Right hindlimb (tissue), 1 donor: ENCODE measurements at regions not wholly inside any gene's neighbourhood (a gene's known extent, or its start where the extent isn't known, plus 50 kb on each side); places are given as distances from the start of the nearest gene placed in this dataset.
A peak's percentile ranks its signal among the peaks of the same experiment; 100 is the strongest.
"Not testable (repeated sequence)": the region's sequence is repeated elsewhere in the genome, so short reads cannot be mapped to it uniquely, and the experiment has no call there.

Source experiments
- DNase-seq: peaks from one replicate; pipeline ENCODE4 v3.0.0-alpha.2; 2018

GRCh38 chr1:218882454-218882853 lies 291.2 kb upstream of the LYPLAL1 start:
- DNase-seq: no peak

DNA sequence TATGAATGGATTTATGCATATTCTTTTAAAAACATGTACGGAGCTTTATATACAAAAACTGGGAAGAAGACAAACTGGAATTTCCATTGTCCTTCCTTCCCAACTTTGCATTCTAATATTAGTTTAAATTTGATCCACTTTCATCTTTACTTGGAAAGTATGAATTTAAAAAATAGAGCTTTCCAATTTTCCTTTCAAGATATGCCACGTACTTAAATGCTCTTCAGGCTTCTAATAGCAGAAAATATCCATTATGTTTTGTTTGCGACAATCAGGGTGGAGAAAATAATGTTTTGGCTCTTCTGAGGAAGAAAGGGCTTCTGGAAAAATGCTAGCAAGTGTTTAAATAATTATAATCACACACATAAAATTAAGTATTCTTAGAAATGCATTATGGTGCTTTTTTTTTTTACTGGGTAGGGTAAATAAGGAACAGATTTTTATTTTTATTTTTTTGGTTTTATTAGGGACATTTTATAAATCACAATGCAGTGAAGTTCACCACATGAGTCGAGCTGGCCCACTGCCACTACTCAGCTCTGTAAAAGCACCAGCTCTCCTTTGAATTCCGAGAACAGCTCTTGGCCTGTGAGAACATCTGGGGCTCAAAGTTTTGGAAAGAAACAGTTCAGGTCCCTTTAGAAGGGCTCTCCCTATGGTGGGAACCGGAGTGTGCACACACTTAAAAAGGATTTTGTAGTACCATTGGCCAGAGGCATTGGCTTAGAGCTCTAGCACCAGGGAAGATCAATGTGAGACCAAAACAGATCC lies 287.4 kb upstream of the LYPLAL1 start:
- peak; percentile 82 for DNase-seq

GRCh38 chr1:218887141-218887925 lies 286.3 kb upstream of the LYPLAL1 start:
- DNase-seq: no peak

DNA sequence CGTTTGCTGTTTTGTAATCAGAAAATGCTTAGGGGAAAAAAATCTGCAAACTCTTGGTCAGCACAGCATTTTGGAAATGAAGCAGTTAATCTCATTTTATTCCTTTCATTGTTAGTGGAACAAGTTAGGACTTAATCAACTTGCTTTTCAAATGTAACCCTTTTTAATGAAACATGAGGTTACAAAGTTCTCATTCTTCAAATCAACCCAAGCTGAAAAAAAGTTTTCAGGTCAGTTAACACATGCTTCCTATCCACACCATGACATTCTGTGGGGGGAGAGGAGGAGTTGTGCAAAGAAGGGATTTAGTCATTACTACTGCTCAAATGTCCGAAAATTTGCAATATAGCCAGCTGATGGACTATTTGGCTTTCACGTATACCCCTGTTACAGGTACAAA lies 283.2 kb upstream of the LYPLAL1 start:
- no peak for DNase-seq

DNA sequence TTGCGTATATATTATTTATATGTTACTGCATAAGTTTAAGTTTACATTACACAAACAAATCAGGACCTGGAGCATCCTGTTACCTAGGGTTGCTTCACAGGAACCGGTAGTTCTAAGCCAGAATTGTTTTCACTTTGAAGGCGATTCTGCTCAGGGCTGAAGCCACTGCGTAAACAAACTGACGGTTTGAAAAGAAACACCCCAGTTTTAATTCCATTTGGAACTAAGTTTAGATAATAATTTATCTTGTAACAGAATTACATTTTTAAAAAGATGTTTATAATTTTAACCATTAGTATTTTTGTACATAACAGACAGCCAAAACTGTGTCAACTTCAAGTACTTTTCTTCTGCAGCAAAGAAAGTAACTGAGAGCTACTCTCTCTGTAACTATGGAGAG lies 282.1 kb upstream of the LYPLAL1 start:
- DNase-seq: no peak

DNA sequence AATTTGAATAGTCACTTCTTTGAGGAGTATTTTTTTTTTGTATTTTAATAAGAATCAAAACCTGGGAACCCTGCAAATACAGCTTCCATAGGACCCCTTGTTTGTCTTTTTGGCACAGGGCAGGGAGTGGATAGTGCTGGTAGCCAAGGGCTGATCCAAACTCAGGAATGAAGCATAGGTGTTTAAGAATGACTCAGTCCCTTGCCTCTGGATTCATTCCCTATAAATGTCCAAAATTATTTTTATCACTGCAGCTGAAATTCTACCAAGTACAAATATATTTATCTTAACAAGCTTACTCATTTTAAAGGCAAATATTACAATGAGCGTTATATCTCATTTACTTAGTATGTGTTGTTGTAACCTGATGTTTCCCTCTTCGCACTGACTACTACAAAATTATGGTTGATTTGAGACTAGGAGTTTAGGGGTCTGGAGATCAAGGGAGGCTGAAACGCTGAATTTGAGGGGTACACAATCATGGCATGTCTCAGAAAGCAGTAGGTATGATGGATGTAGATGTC lies 278.6 kb upstream of the LYPLAL1 start:
- DNase-seq: no peak

- no peak for DNase-seq
These were observed 277.5 kb upstream of the LYPLAL1 start for GRCh38 chr1:218896202-218896601.

- DNase-seq: no peak
These were observed 274.8 kb upstream of the LYPLAL1 start for GRCh38 chr1:218898921-218899320.

DNA sequence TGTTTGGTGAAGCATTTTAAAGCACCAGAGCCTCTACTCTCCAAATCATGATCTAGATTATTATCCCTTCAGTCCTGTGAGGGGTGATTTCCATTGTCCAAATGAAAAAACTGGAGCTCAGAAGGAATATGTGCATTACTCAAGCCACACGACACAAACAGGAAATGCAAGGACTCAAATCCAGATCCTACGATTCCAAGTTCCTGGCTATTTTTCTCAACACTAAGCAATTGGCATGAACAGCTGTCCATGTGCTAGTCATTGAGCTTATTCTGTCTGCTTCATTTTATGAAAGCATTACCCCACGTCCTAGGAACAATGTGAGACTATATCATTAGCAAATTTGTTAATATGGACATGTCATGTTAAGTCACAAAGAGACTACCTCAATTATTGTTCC lies 273.1 kb upstream of the LYPLAL1 start:
- DNase-seq: no peak

GRCh38 chr1:218904416-218904815 lies 269.3 kb upstream of the LYPLAL1 start:
- DNase-seq: no peak

- no peak for DNase-seq
These were observed 257.0 kb upstream of the LYPLAL1 start for GRCh38 chr1:218916720-218917119.

DNA sequence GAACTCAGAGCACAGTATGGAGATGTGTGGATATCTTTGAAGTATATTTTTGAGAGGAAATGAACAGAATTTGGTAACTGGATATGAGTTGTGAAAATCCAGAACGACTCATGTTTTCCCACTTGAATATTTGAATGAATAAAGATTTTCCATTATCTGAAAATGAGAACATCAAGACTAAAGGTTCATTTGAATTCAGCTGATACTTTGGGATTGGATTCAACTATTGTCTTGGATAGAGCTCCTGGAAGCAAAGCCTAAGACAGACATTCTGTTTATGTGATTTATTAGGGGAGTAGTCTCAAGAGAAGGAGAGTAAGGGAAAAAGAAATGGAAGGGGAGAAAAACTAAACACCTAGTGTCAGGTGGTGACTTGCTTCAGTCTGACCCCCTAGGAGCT lies 256.0 kb upstream of the LYPLAL1 start:
- no peak for DNase-seq

DNA sequence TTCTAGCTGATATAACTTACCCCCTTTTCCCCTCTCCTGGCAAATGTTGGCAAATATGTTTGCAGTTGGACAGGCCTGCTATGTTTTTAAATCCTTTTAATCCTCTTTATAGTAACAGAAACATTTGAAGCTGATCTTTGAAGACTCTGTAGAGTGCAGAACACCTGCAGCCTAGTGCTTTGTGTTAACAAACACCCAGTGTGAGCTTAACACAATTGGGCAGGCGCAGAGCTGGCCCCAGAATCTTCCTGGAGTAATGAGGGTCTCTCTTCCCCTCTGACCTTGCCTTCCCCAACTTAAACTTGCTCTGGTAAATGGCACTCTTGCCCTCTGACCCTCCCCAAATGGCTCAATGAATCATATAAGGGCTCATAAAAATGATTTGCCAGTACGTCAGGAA lies 247.9 kb upstream of the LYPLAL1 start:
- no peak for DNase-seq

- no peak for DNase-seq
These were observed 247.0 kb upstream of the LYPLAL1 start for GRCh38 chr1:218926631-218927030.

DNA sequence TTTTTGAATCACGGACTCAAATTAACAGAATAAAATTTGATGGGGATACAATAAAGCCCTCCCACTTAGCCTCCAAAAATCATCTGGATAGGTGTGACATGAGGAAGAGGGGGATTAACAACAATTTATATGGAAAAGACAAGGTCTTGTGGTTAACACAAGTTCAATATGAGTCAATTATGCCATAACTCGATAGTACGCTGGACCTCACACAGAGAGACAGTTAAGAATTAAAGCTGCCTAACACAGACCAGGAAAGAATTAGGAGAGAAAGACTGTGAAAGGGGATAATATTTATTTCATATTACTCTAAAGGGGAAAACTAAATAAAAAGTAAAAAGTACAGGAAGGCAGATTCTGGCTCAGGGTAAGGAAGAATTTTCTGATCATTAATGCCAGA lies 243.7 kb upstream of the LYPLAL1 start:
- no peak for DNase-seq

- DNase-seq: peak; percentile 62
These were observed 243.0 kb upstream of the LYPLAL1 start for GRCh38 chr1:218930472-218931241.

GRCh38 chr1:218931324-218931723 lies 242.4 kb upstream of the LYPLAL1 start:
- no peak for DNase-seq

DNA sequence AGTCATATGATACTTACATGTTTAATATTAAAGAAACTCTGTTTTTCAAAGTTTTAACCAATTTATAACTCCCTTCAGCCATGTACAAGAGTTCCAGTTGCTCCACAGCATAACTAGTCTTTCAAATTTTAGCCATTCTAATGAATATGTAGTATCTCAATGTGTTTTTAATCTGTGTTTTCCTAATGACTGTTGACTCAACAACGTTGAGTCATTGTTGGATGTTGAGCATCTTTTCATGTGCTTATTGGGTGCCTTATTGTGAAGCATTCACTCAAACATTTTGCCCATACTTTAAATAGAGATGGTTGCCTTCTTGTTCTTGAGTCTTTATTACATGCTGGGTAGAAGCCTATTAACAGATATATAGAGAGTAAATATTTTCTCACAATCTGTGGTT lies 240.2 kb upstream of the LYPLAL1 start:
- DNase-seq: no peak

GRCh38 chr1:218935408-218935807 lies 238.3 kb upstream of the LYPLAL1 start:
- not testable (repeated sequence) for DNase-seq

- DNase-seq: no peak
These were observed 235.4 kb upstream of the LYPLAL1 start for GRCh38 chr1:218938259-218938658.

- no peak for DNase-seq
These were observed 234.6 kb upstream of the LYPLAL1 start for GRCh38 chr1:218939095-218939494.

GRCh38 chr1:218942431-218942830 lies 231.2 kb upstream of the LYPLAL1 start:
- no peak for DNase-seq

DNA sequence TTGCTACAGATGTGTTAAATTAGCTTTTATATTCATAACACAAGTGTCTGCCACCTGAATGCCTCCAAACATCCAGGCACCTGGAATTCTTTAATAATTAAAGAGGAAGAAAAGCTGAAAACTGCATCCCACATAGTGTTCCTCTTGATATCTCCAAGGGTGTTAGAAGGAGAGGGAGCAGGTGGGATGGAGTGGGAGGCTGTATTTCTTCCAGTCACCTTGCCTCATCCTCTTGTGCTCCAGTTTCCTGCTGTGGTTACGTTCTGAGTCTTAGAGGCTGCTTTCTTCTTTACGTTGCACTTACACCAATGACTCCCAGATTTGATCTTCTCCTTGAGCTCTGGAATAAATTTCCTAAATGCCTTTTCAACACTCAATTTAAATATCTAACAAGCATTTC lies 230.3 kb upstream of the LYPLAL1 start:
- no peak for DNase-seq
